ENCODE measurements at regions not wholly inside any gene's neighbourhood (a gene's known extent, or its start where the extent isn't known, plus 50 kb on each side); places are given as distances from the start of the nearest gene placed in this dataset.

- Mint-ChIP-seq H3K4me3 (no peak overlapping the region), H3K36me3 (no peaks in the 10 kb centered on the region), H3K4me1 (no peaks in the 10 kb centered on the region), H3K27ac (no peak overlapping the region), H3K27me3 (no peaks in the 10 kb centered on the region), H3K9me3 (peaks cover 3 to 4% (median 3%) of the 10 kb centered on the region in 3 donors)
- H3K4me3 ChIP-seq (ENCODE audit: control insufficient read depth in 1 of 2, extremely low read depth in 1 of 2, low read length in 1 of 2) = no peak overlapping the region
- H3K27me3 ChIP-seq (replicated peaks in 1 of 2; ENCODE audit: control insufficient read depth in 2 of 2, extremely low read depth in 1 of 2, insufficient read depth in 2 of 2, low read length in 1 of 2) = no peaks in the 10 kb centered on the region
- DNase-seq (no peak), ATAC-seq (replicated peaks in 1 of 4) (no peak)
- no peak overlapping the region for H3K27ac ChIP-seq (ENCODE audit: low read length)
- no peaks in the 10 kb centered on the region for H3K4me1 ChIP-seq (ENCODE audit: control insufficient read depth in 1 of 2, extremely low read depth in 1 of 2, insufficient read depth in 2 of 2, low read length in 2 of 2)
- no peaks in the 10 kb centered on the region for H3K36me3 ChIP-seq (ENCODE audit: control insufficient read depth in 2 of 2, extremely low read depth in 1 of 2, insufficient read depth in 1 of 2, low read length in 1 of 2)
- no peaks in the 10 kb centered on the region for H3K9me3 ChIP-seq
- POLR2A ChIA-PET = no interaction called here
- CTCF ChIA-PET = no interaction called here
Observed at GRCh38 chr6:126914801-126915200, 203.7 kb upstream of the RSPO3 start.

DNA sequence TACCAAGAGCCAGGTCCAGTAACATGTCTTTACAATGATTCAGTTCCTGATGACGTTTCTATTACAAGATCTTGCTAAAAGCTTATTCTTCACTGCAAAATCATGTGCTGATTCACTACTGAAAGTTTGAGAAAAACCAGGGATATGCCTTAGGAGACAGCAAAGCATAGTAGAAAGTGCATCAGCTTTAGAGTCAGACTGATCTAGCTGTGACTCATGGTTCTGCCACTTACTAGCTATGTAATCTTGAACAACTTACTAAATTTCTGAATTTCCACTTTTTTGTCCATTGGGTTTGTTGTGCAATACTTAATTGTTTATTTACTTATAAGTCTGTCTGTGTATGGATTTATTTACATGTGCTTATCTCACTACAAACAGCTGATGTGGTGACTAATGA is 198.5 kb upstream of the RSPO3 start:
- 33% methylated on average over 1 of the region's 1 CpG for WGBS (ENCODE audit: insufficient coverage)
- no peaks in the 10 kb centered on the region for H3K36me3 ChIP-seq (ENCODE audit: control insufficient read depth in 2 of 2, extremely low read depth in 1 of 2, insufficient read depth in 1 of 2, low read length in 1 of 2)
- H3K27ac ChIP-seq (ENCODE audit: low read length) = no peak overlapping the region
- Mint-ChIP-seq H3K36me3 (no peaks in the 10 kb centered on the region), H3K4me1 (no peaks in the 10 kb centered on the region), H3K27ac (no peak overlapping the region), H3K9me3 (no peaks in the 10 kb centered on the region), H3K4me3 (no peak overlapping the region), H3K27me3 (no peaks in the 10 kb centered on the region)
- H3K27me3 ChIP-seq (replicated peaks in 1 of 2; ENCODE audit: control insufficient read depth in 2 of 2, extremely low read depth in 1 of 2, insufficient read depth in 2 of 2, low read length in 1 of 2) = no peaks in the 10 kb centered on the region
- H3K4me1 ChIP-seq (ENCODE audit: control insufficient read depth in 1 of 2, extremely low read depth in 1 of 2, insufficient read depth in 2 of 2, low read length in 2 of 2) = no peaks in the 10 kb centered on the region
- POLR2A ChIA-PET = no interaction called here
- DNase-seq (no peak), ATAC-seq (replicated peaks in 1 of 4) (no peak)
- CTCF ChIA-PET = no interaction called here
- H3K9me3 ChIP-seq = no peaks in the 10 kb centered on the region
- no peak overlapping the region for H3K4me3 ChIP-seq (ENCODE audit: control insufficient read depth in 1 of 2, extremely low read depth in 1 of 2, low read length in 1 of 2)

- ChIA-PET CTCF (no interaction called here), POLR2A (no interaction called here)
- WGBS (ENCODE audit: insufficient coverage) = no CpG with 5 or more reads among the region's 2 CpGs
- H3K36me3 ChIP-seq (ENCODE audit: control insufficient read depth in 2 of 2, extremely low read depth in 1 of 2, insufficient read depth in 1 of 2, low read length in 1 of 2) = no peaks in the 10 kb centered on the region
- Mint-ChIP-seq H3K9me3 (no peaks in the 10 kb centered on the region), H3K4me1 (no peaks in the 10 kb centered on the region), H3K27me3 (no peaks in the 10 kb centered on the region), H3K27ac (no peak overlapping the region), H3K36me3 (no peaks in the 10 kb centered on the region), H3K4me3 (no peak overlapping the region)
- H3K27me3 ChIP-seq (replicated peaks in 1 of 2; ENCODE audit: control insufficient read depth in 2 of 2, extremely low read depth in 1 of 2, insufficient read depth in 2 of 2, low read length in 1 of 2) = no peaks in the 10 kb centered on the region
- no peak overlapping the region for H3K27ac ChIP-seq (ENCODE audit: low read length)
- no peaks in the 10 kb centered on the region for H3K4me1 ChIP-seq (ENCODE audit: control insufficient read depth in 1 of 2, extremely low read depth in 1 of 2, insufficient read depth in 2 of 2, low read length in 2 of 2)
- no peak overlapping the region for H3K4me3 ChIP-seq (ENCODE audit: control insufficient read depth in 1 of 2, extremely low read depth in 1 of 2, low read length in 1 of 2)
- H3K9me3 ChIP-seq = no peaks in the 10 kb centered on the region
- DNase-seq (no peak), ATAC-seq (replicated peaks in 1 of 4) (no peak)
Observed at GRCh38 chr6:126923807-126924206, 194.7 kb upstream of the RSPO3 start.

- ChIA-PET POLR2A (no interaction called here), CTCF (interaction anchor here in 1 of 2 donors (0.5 kb wide), 1 partner anchor 11 kb away, joined by 3 read pairs; no protein-coding TSS in a partner anchor)
- WGBS (ENCODE audit: insufficient coverage) = no CpG with 5 or more reads among the region's 3 CpGs
- H3K4me1 ChIP-seq (ENCODE audit: control insufficient read depth in 1 of 2, extremely low read depth in 1 of 2, insufficient read depth in 2 of 2, low read length in 2 of 2) = no peaks in the 10 kb centered on the region
- Mint-ChIP-seq H3K36me3 (no peaks in the 10 kb centered on the region), H3K27ac (no peak overlapping the region), H3K4me1 (no peaks in the 10 kb centered on the region), H3K27me3 (no peaks in the 10 kb centered on the region), H3K9me3 (no peaks in the 10 kb centered on the region), H3K4me3 (no peak overlapping the region)
- no peaks in the 10 kb centered on the region for H3K36me3 ChIP-seq (ENCODE audit: control insufficient read depth in 2 of 2, extremely low read depth in 1 of 2, insufficient read depth in 1 of 2, low read length in 1 of 2)
- no peak overlapping the region for H3K4me3 ChIP-seq (ENCODE audit: control insufficient read depth in 1 of 2, extremely low read depth in 1 of 2, low read length in 1 of 2)
- DNase-seq (no peak), ATAC-seq (replicated peaks in 1 of 4) (no peak)
- H3K27ac ChIP-seq (ENCODE audit: low read length) = no peak overlapping the region
- no peaks in the 10 kb centered on the region for H3K9me3 ChIP-seq
- no peaks in the 10 kb centered on the region for H3K27me3 ChIP-seq (replicated peaks in 1 of 2; ENCODE audit: control insufficient read depth in 2 of 2, extremely low read depth in 1 of 2, insufficient read depth in 2 of 2, low read length in 1 of 2)
Observed at GRCh38 chr6:126926926-126927325, 191.5 kb upstream of the RSPO3 start.

- H3K4me1 Mint-ChIP-seq = no peaks in the 10 kb centered on the region
- ChIA-PET POLR2A (no interaction called here), CTCF (no interaction called here)
- WGBS (ENCODE audit: insufficient coverage) = 100% methylated on average over 1 of the region's 4 CpGs
- Histone ChIP-seq H3K36me3 (ENCODE audit: control insufficient read depth in 2 of 2, extremely low read depth in 1 of 2, insufficient read depth in 1 of 2, low read length in 1 of 2) (no peaks in the 10 kb centered on the region), H3K4me3 (ENCODE audit: control insufficient read depth in 1 of 2, extremely low read depth in 1 of 2, low read length in 1 of 2) (no peak overlapping the region), H3K27ac (ENCODE audit: low read length) (no peak overlapping the region), H3K27me3 (replicated peaks in 1 of 2; ENCODE audit: control insufficient read depth in 2 of 2, extremely low read depth in 1 of 2, insufficient read depth in 2 of 2, low read length in 1 of 2) (no peaks in the 10 kb centered on the region), H3K4me1 (ENCODE audit: control insufficient read depth in 1 of 2, extremely low read depth in 1 of 2, insufficient read depth in 2 of 2, low read length in 2 of 2) (no peaks in the 10 kb centered on the region), H3K9me3 (no peaks in the 10 kb centered on the region)
- DNase-seq (no peak), ATAC-seq (replicated peaks in 1 of 4) (no peak)
- H3K4me3 Mint-ChIP-seq = no peak overlapping the region
- no peaks in the 10 kb centered on the region for H3K9me3 Mint-ChIP-seq
- no peak overlapping the region for H3K27ac Mint-ChIP-seq
- H3K36me3 Mint-ChIP-seq = no peaks in the 10 kb centered on the region
- peaks cover 0 to 3% of the 10 kb centered on the region in 2 donors for H3K27me3 Mint-ChIP-seq
Observed at GRCh38 chr6:126927841-126928240, 190.6 kb upstream of the RSPO3 start.

GRCh38 chr6:126937426-126937825 is 181.0 kb upstream of the RSPO3 start:
- no peaks in the 10 kb centered on the region for H3K36me3 ChIP-seq (ENCODE audit: control insufficient read depth in 2 of 2, extremely low read depth in 1 of 2, insufficient read depth in 1 of 2, low read length in 1 of 2)
- Mint-ChIP-seq H3K4me1 (no peaks in the 10 kb centered on the region), H3K27me3 (peaks cover 0 to 10% of the 10 kb centered on the region in 2 donors), H3K4me3 (no peak overlapping the region), H3K9me3 (no peaks in the 10 kb centered on the region), H3K36me3 (no peaks in the 10 kb centered on the region), H3K27ac (no peak overlapping the region)
- ChIA-PET CTCF (interaction anchor here in 1 of 2 donors (1.0 kb wide), 1 partner anchor 10 kb away, joined by 3 read pairs; no protein-coding TSS in a partner anchor), POLR2A (no interaction called here)
- ATAC-seq (replicated peaks in 1 of 4) = no peak
- H3K27me3 ChIP-seq (replicated peaks in 1 of 2; ENCODE audit: control insufficient read depth in 2 of 2, extremely low read depth in 1 of 2, insufficient read depth in 2 of 2, low read length in 1 of 2) = no peaks in the 10 kb centered on the region
- no peak overlapping the region for H3K27ac ChIP-seq (ENCODE audit: low read length)
- no peak overlapping the region for H3K4me3 ChIP-seq (ENCODE audit: control insufficient read depth in 1 of 2, extremely low read depth in 1 of 2, low read length in 1 of 2)
- no peak for DNase-seq
- H3K9me3 ChIP-seq = no peaks in the 10 kb centered on the region
- no peaks in the 10 kb centered on the region for H3K4me1 ChIP-seq (ENCODE audit: control insufficient read depth in 1 of 2, extremely low read depth in 1 of 2, insufficient read depth in 2 of 2, low read length in 2 of 2)

DNA sequence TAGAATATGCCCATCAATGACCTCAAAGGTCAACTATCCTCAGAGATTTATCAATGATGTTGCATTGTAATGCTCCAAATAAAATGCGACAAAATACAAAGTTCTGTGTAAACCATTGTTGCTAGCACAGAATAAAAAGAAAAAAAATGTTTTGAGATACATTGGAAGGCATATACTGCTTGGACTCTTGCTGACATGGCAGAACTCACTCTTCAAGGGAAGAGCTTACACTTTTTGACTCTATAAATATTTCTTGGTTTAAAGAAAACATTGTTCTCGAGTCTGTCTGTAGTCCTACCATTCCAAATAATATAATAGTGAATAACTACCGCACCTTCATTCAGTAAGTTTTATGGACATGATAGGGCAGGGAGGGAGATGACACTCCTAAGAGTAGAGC is 178.7 kb upstream of the RSPO3 start:
- DNase-seq (no peak), ATAC-seq (replicated peaks in 1 of 4) (no peak)
- WGBS (ENCODE audit: insufficient coverage) = no CpG with 5 or more reads among the region's 3 CpGs
- H3K27me3 ChIP-seq (replicated peaks in 1 of 2; ENCODE audit: control insufficient read depth in 2 of 2, extremely low read depth in 1 of 2, insufficient read depth in 2 of 2, low read length in 1 of 2) = no peaks in the 10 kb centered on the region
- CTCF ChIA-PET = no interaction called here
- H3K4me1 Mint-ChIP-seq = no peaks in the 10 kb centered on the region
- no peak overlapping the region for H3K27ac ChIP-seq (ENCODE audit: low read length)
- H3K27ac Mint-ChIP-seq = no peak overlapping the region
- no peaks in the 10 kb centered on the region for H3K36me3 Mint-ChIP-seq
- H3K4me3 ChIP-seq (ENCODE audit: control insufficient read depth in 1 of 2, extremely low read depth in 1 of 2, low read length in 1 of 2) = no peak overlapping the region
- no peaks in the 10 kb centered on the region for H3K9me3 ChIP-seq
- peaks cover under 1 to 2% of the 10 kb centered on the region in 2 donors for H3K27me3 Mint-ChIP-seq
- POLR2A ChIA-PET = no interaction called here
- H3K4me1 ChIP-seq (ENCODE audit: control insufficient read depth in 1 of 2, extremely low read depth in 1 of 2, insufficient read depth in 2 of 2, low read length in 2 of 2) = no peaks in the 10 kb centered on the region
- no peak overlapping the region for H3K4me3 Mint-ChIP-seq
- no peaks in the 10 kb centered on the region for H3K36me3 ChIP-seq (ENCODE audit: control insufficient read depth in 2 of 2, extremely low read depth in 1 of 2, insufficient read depth in 1 of 2, low read length in 1 of 2)
- no peaks in the 10 kb centered on the region for H3K9me3 Mint-ChIP-seq
